Neural progenitor cell (in vitro differentiated cells): ENCODE measurements at regions not wholly inside any gene's neighbourhood (a gene's known extent, or its start where the extent isn't known, plus 50 kb on each side); places are given as distances from the start of the nearest gene placed in this dataset. TPM values are rescaled to one million over a fixed set of nuclear protein-coding genes. Genes with fewer than 3 reads are reported as not detected.

Source experiments
- DNase-seq: peaks from one replicate; pipeline ENCODE4 v3.0.0-alpha.2; 2016; ENCODE audit warnings: low spot score
- H2AFZ ChIP-seq: fragments of 200-600 bp; sonication (generic); replicated peaks from 2 replicates; pipeline ENCODE4 v1.6.1; 2016; ENCODE audit warnings: antibody characterized with exemption
- H3F3A ChIP-seq: fragments of 200-600 bp; sonication (generic); 2 replicates; pipeline ENCODE4 v1.6.1; 2016; ENCODE audit warnings: antibody characterized with exemption, low read depth
- H3K27ac ChIP-seq: fragments of 200-600 bp; sonication (generic); 2 replicates; pipeline ENCODE4 v1.5.1; 2016; ENCODE audit warnings: mild to moderate bottlenecking
- H3K27me3 ChIP-seq: fragments of 200-600 bp; sonication (generic); 2 replicates; pipeline ENCODE4 v1.6.1; 2016; ENCODE audit warnings: mild to moderate bottlenecking, moderate library complexity
- H3K36me3 ChIP-seq: fragments of 200-600 bp; sonication (generic); 2 replicates; pipeline ENCODE4 v1.5.1; 2016
- H3K4me1 ChIP-seq: fragments of 200-600 bp; sonication (generic); 2 replicates; pipeline ENCODE4 v1.6.1; 2016; ENCODE audit warnings: mixed run types
- H3K4me2 ChIP-seq: fragments of 200-600 bp; sonication (generic); 2 replicates; pipeline ENCODE4 v1.6.1; 2016
- H3K4me3 ChIP-seq: fragments of 200-600 bp; sonication (generic); 2 replicates; pipeline ENCODE4 v1.5.1; 2016
- H3K79me2 ChIP-seq: fragments of 200-600 bp; sonication (generic); 2 replicates; pipeline ENCODE4 v1.6.1; 2016; ENCODE audit warnings: low read depth
- H3K9ac ChIP-seq: fragments of 200-600 bp; sonication (generic); 2 replicates; pipeline ENCODE4 v1.6.1; 2016
- H3K9me3 ChIP-seq: fragments of 200-600 bp; sonication (generic); 2 replicates; pipeline ENCODE4 v1.5.1; 2016; ENCODE audit warnings: low read depth
- H4K20me1 ChIP-seq: fragments of 200-600 bp; sonication (generic); 2 replicates; pipeline ENCODE4 v1.6.1; 2016; ENCODE audit warnings: low read depth
- H3K27ac Mint-ChIP-seq: 3 replicates; pipeline ENCODE4 v1.8.0; 2021; ENCODE audit warnings: mixed read lengths
- H3K27me3 Mint-ChIP-seq: 2 replicates; pipeline ENCODE4 v1.8.0; 2022; ENCODE audit warnings: low read depth, mild to moderate bottlenecking, inconsistent platforms, moderate library complexity, mixed read lengths; ENCODE audit not compliant: insufficient read depth
- H3K36me3 Mint-ChIP-seq: 3 replicates; pipeline ENCODE4 v1.8.0; 2021; ENCODE audit warnings: mixed read lengths
- H3K4me1 Mint-ChIP-seq: 3 replicates; pipeline ENCODE4 v1.8.0; 2021; ENCODE audit warnings: mixed read lengths
- H3K4me3 Mint-ChIP-seq: 3 replicates; pipeline ENCODE4 v1.8.0; 2021; ENCODE audit warnings: mild to moderate bottlenecking, moderate library complexity, mixed read lengths
- H3K9me3 Mint-ChIP-seq: 3 replicates; pipeline ENCODE4 v1.8.0; 2020; ENCODE audit warnings: mixed read lengths
- EZH2 ChIP-seq: fragments of 200-600 bp; sonication (generic); IDR thresholded peaks from 2 replicates; pipeline ENCODE4 v1.6.1; 2017; ENCODE audit warnings: antibody characterized with exemption, mild to moderate bottlenecking, moderate library complexity
- EZH2phosphoT487 ChIP-seq: fragments of 200-600 bp; sonication (generic); IDR thresholded peaks from 2 replicates; pipeline ENCODE4 v1.6.1; 2017; ENCODE audit warnings: antibody characterized with exemption
- microRNA-seq: library from miRNA; unstranded; fragments of <30 nt; microRNA quantifications from one replicate; pipeline ENCODE4, GENCODE V29; 2016
- small RNA-seq: library from RNA; depleted of rRNA; stranded (forward); fragments of <200 nt; gene quantifications from one replicate; pipeline ENCODE3, GENCODE V24; 2015
- TF ChIP-seq, protein P1 (sequence below): fragments of 200-600 bp; sonication (generic); IDR thresholded peaks from 2 replicates; pipeline ENCODE4 v1.5.1; 2017; ENCODE audit warnings: antibody characterized with exemption, mild to moderate bottlenecking

DNA sequence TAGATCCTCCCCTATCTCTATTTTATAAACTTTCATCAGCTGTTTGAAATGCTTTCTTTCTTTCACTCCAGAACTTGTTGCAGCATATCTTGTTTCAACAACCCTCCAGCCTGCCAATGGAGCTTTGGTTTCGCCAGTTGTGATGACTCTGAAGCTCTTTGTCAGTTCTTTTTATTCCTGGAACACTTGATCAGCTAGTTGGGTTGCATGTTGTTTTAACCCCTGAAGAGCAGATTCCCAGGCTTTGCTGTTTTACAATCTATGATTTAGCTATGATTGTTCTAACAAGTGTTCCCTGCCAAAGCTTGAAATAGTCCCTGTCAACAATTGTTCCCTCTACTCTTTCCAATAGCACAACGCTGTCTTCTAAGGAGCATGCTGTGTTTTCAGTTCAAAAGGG lies 50.6 kb upstream of the FUT8 start:
- no peaks in the 10 kb centered on the region for H4K20me1 ChIP-seq
- no peak overlapping the region for H3K9ac ChIP-seq
- H3K9me3 ChIP-seq = no peaks in the 10 kb centered on the region
- no peaks in the 10 kb centered on the region for H3K9me3 Mint-ChIP-seq
- H3K4me1 Mint-ChIP-seq = no peaks in the 10 kb centered on the region
- H3K79me2 ChIP-seq = no peaks in the 10 kb centered on the region
- no peak for DNase-seq
- H3K27me3 ChIP-seq = no peaks in the 10 kb centered on the region
- H3K36me3 Mint-ChIP-seq = no peaks in the 10 kb centered on the region
- H3F3A ChIP-seq = peaks cover 7% of the 10 kb centered on the region
- H3K36me3 ChIP-seq = no peaks in the 10 kb centered on the region
- no peaks in the 10 kb centered on the region for H3K4me1 ChIP-seq
- no peak overlapping the region for H3K4me3 Mint-ChIP-seq
- no peaks in the 10 kb centered on the region for H3K27me3 Mint-ChIP-seq
- TF ChIP-seq EZH2phosphoT487 = no peak
- no peak for TF ChIP-seq EZH2
- TF ChIP-seq, protein P1, sequence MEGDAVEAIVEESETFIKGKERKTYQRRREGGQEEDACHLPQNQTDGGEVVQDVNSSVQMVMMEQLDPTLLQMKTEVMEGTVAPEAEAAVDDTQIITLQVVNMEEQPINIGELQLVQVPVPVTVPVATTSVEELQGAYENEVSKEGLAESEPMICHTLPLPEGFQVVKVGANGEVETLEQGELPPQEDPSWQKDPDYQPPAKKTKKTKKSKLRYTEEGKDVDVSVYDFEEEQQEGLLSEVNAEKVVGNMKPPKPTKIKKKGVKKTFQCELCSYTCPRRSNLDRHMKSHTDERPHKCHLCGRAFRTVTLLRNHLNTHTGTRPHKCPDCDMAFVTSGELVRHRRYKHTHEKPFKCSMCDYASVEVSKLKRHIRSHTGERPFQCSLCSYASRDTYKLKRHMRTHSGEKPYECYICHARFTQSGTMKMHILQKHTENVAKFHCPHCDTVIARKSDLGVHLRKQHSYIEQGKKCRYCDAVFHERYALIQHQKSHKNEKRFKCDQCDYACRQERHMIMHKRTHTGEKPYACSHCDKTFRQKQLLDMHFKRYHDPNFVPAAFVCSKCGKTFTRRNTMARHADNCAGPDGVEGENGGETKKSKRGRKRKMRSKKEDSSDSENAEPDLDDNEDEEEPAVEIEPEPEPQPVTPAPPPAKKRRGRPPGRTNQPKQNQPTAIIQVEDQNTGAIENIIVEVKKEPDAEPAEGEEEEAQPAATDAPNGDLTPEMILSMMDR = no peak
- no peak overlapping the region for H3K4me3 ChIP-seq
- H3K27ac ChIP-seq = no peak overlapping the region
- H2AFZ ChIP-seq = peak overlapping the region; percentile 83
- no peak overlapping the region for H3K27ac Mint-ChIP-seq
- no peak overlapping the region for H3K4me2 ChIP-seq

Small RNAs in the stretch of these regions (microRNA-seq; reads per million reads assigned to microRNA genes)
- gene MIR4708 = not detected

Small RNAs in the stretch of these regions (small RNA-seq; reads per million reads assigned to genes)
- gene AL355076.1 = not detected
- not detected for gene MIR4708
